GM12874 (cell line): ENCODE measurements at regions not wholly inside any gene's neighbourhood (a gene's known extent, or its start where the extent isn't known, plus 50 kb on each side); places are given as distances from the start of the nearest gene placed in this dataset.

Source experiments
- TF ChIP-seq, protein P1 (sequence below): IDR thresholded peaks from 2 replicates; pipeline ENCODE4 v1.5.1; 2011; ENCODE audit warnings: low read depth, mild to moderate bottlenecking, control low read depth, low read length, moderate library complexity; ENCODE audit not compliant: insufficient read depth

DNA sequence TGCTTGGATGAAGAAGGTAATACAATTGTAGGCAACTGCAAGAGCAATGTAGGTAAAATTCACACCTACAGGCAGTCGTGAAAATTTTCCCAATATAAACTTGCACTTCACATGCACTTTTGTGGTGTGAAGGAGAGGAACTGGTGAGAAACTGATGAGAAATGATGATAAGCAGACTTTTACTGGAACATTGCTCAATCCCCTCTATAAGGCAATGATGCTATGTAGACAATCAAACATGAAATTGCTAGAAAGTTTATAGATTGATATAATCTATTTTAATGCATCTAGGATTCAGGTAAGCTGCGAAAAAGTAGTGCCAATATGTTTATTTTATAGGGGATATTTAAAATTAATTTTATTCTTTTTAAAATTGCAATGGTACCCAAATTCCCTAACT, 802.2 kb downstream of the KCNT2 start:
- TF ChIP-seq, protein P1, sequence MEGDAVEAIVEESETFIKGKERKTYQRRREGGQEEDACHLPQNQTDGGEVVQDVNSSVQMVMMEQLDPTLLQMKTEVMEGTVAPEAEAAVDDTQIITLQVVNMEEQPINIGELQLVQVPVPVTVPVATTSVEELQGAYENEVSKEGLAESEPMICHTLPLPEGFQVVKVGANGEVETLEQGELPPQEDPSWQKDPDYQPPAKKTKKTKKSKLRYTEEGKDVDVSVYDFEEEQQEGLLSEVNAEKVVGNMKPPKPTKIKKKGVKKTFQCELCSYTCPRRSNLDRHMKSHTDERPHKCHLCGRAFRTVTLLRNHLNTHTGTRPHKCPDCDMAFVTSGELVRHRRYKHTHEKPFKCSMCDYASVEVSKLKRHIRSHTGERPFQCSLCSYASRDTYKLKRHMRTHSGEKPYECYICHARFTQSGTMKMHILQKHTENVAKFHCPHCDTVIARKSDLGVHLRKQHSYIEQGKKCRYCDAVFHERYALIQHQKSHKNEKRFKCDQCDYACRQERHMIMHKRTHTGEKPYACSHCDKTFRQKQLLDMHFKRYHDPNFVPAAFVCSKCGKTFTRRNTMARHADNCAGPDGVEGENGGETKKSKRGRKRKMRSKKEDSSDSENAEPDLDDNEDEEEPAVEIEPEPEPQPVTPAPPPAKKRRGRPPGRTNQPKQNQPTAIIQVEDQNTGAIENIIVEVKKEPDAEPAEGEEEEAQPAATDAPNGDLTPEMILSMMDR = no peak

DNA sequence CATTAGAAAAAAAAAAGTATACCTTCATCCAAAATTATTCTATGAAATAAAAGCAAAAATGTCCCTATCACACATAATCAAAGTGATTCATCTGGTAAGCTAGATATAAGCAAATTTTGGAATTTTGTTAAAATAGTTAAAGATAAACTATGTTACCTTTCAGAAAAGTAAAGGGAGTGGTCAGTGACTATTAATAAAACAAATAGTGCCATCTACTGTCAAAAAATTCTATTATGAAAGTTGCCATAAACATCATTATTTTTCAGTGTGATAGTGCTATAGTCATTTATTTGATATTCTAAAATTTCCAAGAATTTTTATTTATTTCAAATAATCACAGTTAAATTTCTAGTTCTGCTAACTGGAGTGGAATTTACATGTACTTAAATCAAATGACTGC, 803.7 kb downstream of the KCNT2 start:
- TF ChIP-seq, protein P1 = no peak

DNA sequence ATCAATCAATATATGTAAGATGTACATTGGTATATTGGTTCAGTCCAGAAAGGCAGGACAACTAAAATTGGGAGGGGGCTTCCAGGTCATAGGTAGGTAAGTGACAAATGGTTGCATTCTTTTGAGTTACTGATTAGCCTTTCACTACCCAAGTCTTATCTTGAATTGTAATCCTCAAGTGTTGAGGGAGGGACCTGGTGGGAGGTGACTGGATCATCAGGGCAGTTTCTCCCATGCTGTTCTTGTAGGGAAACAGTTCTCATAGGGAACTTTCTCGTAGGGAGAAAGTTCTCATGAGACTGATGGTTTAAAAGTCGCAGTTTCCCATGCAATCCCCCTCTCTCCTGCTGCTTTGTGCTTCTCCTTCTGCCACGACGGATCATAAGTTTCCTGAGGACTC, 809.2 kb downstream of the KCNT2 start:
- TF ChIP-seq, protein P1 = no peak

DNA sequence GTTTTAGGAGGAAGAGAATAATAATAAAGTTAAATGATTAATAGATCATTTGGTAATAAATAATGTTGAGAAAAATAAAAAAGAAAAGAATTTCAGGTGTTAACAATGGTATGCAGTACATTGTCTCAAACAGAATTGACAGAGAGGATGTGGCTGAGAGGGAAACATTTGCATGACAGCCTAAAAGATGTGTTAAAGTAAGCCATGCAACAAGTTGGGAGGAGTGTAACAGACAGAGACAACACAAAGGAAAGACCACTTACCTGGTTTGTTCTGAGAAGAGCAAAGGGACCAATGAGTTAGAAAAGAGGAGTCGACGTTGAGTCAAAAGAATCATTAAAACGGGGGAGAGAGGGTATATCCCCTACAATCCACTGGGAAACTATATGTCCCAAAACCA, 814.0 kb downstream of the KCNT2 start:
- TF ChIP-seq, protein P1 = no peak

DNA sequence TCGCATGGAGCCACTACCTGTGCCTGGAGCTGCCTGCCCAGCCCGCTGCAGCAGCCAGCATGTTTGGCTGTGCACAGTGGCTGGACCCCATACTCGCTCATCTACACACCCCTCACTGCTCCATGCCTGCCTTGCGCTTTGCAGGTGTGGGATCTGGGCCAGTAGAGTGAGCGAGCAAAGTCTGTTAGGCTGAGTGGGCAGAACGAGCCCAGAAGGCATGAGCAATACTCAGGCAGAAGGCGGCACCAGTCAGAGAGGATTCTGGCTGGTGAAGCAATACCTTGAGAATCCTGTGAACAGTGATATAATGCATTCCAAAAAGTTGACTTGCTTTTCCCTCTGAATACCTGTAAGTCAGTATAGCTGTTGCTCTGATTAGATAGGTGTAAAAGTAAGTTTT, 816.4 kb downstream of the KCNT2 start:
- TF ChIP-seq, protein P1 = no peak

DNA sequence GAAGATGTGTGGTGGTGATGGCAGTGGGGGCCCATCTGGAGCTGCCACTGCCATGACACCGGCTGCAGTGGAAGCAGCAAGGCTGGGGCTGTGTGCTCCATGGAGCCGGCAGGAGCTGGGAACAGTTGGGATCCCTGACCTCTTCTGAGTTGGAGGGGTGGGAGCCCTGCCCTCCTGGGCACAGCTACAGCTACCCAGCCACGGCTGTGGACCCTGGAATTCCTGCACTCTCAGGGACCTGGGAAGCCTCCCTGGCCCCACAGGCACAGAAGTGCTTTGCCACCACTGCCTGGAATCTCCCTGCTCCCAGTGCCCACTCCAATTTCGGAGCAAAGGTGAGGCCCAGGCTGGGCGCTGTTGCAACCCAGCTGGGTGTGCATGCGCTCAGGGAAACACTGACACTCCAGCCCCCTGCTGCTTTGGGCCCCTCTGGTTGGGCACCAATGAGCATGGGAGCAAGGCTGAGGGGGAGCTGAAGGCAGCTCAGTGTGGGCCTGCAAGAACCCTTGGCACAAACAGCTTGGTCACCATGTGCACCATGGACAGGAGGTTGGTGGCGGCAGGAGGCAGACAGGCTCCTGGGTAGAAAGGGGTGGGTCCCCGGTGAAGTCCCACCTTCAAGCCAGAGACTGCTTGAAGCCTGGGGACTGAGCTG, 817.6 kb downstream of the KCNT2 start:
- TF ChIP-seq, protein P1 = no peak

DNA sequence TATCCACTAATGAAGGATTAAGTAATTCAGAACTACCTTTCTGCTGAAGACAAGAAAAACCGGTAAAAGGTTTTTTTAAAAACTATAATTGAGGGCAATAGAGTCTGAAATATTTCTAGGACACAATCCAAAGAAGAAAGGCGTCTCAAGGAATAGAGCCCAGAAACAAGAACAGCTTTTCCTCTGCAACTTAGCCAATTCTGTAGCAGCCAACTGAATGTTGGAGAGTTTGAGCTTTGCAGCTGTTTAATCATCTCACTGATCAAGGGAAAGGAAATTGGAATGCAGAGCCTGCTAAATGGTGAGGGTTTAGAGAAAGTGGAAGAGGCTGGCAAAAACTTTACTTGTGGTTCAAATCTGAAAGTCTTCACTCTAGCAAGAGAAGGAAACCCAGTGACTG, 818.9 kb downstream of the KCNT2 start:
- TF ChIP-seq, protein P1 = no peak
